ENCODE measurements at regions not wholly inside any gene's neighbourhood (a gene's known extent, or its start where the extent isn't known, plus 50 kb on each side); places are given as distances from the start of the nearest gene placed in this dataset.

DNA sequence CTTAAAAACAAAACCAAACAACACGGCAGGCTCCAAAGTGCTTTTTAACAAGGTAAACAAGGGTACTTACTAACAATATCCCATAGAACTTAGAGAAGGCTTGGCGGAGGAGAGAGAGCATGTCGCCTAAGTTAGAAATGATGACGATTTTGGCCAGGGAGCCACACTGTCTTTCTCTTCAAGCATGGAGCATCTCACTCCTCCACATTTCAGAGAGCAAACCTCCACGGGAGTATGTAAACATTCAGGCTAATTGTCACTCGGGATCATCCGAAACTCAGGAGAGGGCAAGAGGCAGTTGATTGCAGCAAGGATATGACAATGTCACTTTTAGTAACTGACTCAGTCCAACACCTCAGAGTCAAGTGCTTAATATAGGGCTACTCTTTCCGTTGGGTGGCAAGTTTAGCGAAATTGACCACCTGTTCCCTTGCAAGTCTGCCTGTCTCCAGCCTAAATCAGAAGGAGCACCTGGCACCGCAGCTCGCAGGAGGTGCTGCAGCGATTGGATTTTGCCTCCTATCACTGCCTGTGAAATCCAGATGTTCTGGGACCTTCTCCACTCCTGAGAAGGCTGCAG lies 65.8 kb upstream of the RPS6KA2 start (continued):
- TF ChIP-seq ZNF221 (tag by site-specific recombination; IDR thresholded peaks at IDR 0.05; ENCODE audit: borderline replicate concordance) (no peak), ZNF10 (tag by site-specific recombination; IDR thresholded peaks at IDR 0.05) (no peak), BCL11B (tag by site-specific recombination; IDR thresholded peaks at IDR 0.05; ENCODE audit: low read depth) (no peak), HOXA7 (CRISPR knock-in tag; IDR thresholded peaks at IDR 0.05; ENCODE audit: borderline replicate concordance) (no peak), ZNF768 (tag by site-specific recombination; IDR thresholded peaks at IDR 0.05) (no peak), ZSCAN23 (tag by site-specific recombination; IDR thresholded peaks at IDR 0.05) (no peak)

DNA sequence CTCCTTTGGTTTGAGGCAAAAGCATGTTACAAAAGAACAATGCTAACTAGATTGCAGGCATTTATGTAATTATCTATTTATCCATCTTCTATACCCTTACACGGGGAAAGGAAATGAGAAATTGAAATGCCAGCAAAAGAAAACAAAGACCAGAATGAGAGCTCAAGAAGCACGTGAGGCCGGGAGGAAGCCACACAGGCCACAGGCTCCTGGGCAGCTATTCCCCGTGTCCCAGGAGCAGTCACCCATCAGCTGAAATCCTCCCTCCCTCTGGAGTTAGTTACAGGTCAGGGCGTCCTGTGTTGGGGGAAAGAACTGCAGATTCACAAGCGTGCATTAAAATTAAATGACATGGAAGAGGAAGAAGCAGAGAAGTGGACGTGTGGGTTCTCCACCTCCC lies 64.7 kb upstream of the RPS6KA2 start:
- Histone ChIP-seq H3K4me3 (ENCODE audit: low read depth, low read length) (no peak overlapping the region), H3K27ac (ENCODE audit: extremely low read depth, low read depth, low read length) (no peak overlapping the region), H3K4me1 (ENCODE audit: control insufficient read depth, insufficient read depth, low read length) (peaks cover 3% of the 10 kb centered on the region; the same call in 1 of the 2 replicates), H3K9me3 (ENCODE audit: control insufficient read depth, insufficient read depth, low read depth, low read length) (no peaks in the 10 kb centered on the region), H3K36me3 (ENCODE audit: control insufficient read depth in 2 of 2, insufficient read depth in 1 of 2, low read length in 2 of 2) (no peaks in the 10 kb centered on the region)
- TF ChIP-seq ZNF560 (tag by site-specific recombination; IDR thresholded peaks at IDR 0.05; ENCODE audit: borderline replicate concordance) (no peak), ZNF600 (tag by site-specific recombination; IDR thresholded peaks at IDR 0.05) (no peak), KLF9 (tag by site-specific recombination; IDR thresholded peaks at IDR 0.05; ENCODE audit: low read depth) (no peak), ZNF211 (tag by site-specific recombination; IDR thresholded peaks at IDR 0.05; ENCODE audit: low read depth) (no peak), ZBTB11 (tag by site-specific recombination; conservative IDR thresholded peaks at IDR 0.05; ENCODE audit: low read depth) (no peak), ZNF121 (tag by site-specific recombination; IDR thresholded peaks at IDR 0.05) (no peak), AEBP2 (tag by site-specific recombination; IDR thresholded peaks at IDR 0.05; ENCODE audit: borderline replicate concordance) (no peak), ZBTB17 (tag by site-specific recombination; IDR thresholded peaks at IDR 0.05) (no peak), ZNF639 (tag by site-specific recombination; IDR thresholded peaks at IDR 0.05) (no peak), ZFHX2 (tag by site-specific recombination; conservative IDR thresholded peaks at IDR 0.05) (no peak), ZNF23 (tag by site-specific recombination; IDR thresholded peaks at IDR 0.05; ENCODE audit: borderline replicate concordance) (no peak), INSM2 (tag by site-specific recombination; IDR thresholded peaks at IDR 0.05) (no peak), ZNF174 (tag by site-specific recombination; IDR thresholded peaks at IDR 0.05) (no peak), ZNF248 (tag by site-specific recombination; IDR thresholded peaks at IDR 0.05) (no peak)
- TF ChIP-seq, protein P1, sequence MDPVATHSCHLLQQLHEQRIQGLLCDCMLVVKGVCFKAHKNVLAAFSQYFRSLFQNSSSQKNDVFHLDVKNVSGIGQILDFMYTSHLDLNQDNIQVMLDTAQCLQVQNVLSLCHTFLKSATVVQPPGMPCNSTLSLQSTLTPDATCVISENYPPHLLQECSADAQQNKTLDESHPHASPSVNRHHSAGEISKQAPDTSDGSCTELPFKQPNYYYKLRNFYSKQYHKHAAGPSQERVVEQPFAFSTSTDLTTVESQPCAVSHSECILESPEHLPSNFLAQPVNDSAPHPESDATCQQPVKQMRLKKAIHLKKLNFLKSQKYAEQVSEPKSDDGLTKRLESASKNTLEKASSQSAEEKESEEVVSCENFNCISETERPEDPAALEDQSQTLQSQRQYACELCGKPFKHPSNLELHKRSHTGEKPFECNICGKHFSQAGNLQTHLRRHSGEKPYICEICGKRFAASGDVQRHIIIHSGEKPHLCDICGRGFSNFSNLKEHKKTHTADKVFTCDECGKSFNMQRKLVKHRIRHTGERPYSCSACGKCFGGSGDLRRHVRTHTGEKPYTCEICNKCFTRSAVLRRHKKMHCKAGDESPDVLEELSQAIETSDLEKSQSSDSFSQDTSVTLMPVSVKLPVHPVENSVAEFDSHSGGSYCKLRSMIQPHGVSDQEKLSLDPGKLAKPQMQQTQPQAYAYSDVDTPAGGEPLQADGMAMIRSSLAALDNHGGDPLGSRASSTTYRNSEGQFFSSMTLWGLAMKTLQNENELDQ (tag by site-specific recombination; IDR thresholded peaks at IDR 0.05; ENCODE audit: low read depth), result no peak
- TF ChIP-seq, protein P2, sequence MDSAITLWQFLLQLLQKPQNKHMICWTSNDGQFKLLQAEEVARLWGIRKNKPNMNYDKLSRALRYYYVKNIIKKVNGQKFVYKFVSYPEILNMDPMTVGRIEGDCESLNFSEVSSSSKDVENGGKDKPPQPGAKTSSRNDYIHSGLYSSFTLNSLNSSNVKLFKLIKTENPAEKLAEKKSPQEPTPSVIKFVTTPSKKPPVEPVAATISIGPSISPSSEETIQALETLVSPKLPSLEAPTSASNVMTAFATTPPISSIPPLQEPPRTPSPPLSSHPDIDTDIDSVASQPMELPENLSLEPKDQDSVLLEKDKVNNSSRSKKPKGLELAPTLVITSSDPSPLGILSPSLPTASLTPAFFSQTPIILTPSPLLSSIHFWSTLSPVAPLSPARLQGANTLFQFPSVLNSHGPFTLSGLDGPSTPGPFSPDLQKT (IDR thresholded peaks at IDR 0.05; ENCODE audit: borderline replicate concordance, low read depth, low read length), result no peak
- ChIA-PET CTCF (interaction anchor here (0.6 kb wide), 1 partner anchor 176 kb away, joined by 3 read pairs; no protein-coding TSS in a partner anchor), POLR2A (interaction anchor here (0.9 to 1.5 kb wide), 3 partner anchors 8 to 65 kb away, joined by 3 to 4 read pairs (median 4); partner anchors contain the start of gene RPS6KA2)

Data from HEK293 (cell line).